Right lobe of liver (tissue), 6 donors: ENCODE measurements at regions not wholly inside any gene's neighbourhood (a gene's known extent, or its start where the extent isn't known, plus 50 kb on each side); places are given as distances from the start of the nearest gene placed in this dataset.
A peak's percentile ranks its signal among the peaks of the same experiment; 100 is the strongest.

Experiments used
- ATAC-seq, 4 donors: fragments of 200-7000 bp; cut with Tn5 transposase; one replicate each; pipeline ENCODE4 v1.9.1; 2020; ENCODE audit warnings: mild to moderate bottlenecking in 4 of 4, moderate library complexity in 4 of 4
- DNase-seq, 3 donors: peaks; one replicate each; pipeline ENCODE4 v3.0.0-alpha.2; 2020
- H3K27ac ChIP-seq, 3 donors: fragments of 200-600 bp; one replicate each; pipeline ENCODE4 v1.8.0; 2022
- H3K27me3 ChIP-seq, 2 donors: fragments of 200-600 bp; one replicate each; pipeline ENCODE4 v1.8.0; 2022
- H3K36me3 ChIP-seq, 4 donors: fragments of 200-600 bp; sonication (generic) in 1 of 4; one replicate each; pipeline versions ENCODE4 v1.5.1 to v1.8.0; 2017 to 2022; ENCODE audit warnings: control low read depth in 1 of 4
- H3K4me1 ChIP-seq, 4 donors: fragments of 200-600 bp; sonication (generic) in 1 of 4; one replicate each; pipeline versions ENCODE4 v1.5.1 to v1.8.0; 2017 to 2022; ENCODE audit warnings: control low read depth in 1 of 4
- H3K4me3 ChIP-seq, 3 donors: fragments of 200-600 bp; one replicate each; pipeline ENCODE4 v1.8.0; 2022
- H3K9me3 ChIP-seq, 4 donors: fragments of 200-600 bp; sonication (generic) in 1 of 4; one replicate each; pipeline versions ENCODE4 v1.5.1 to v1.8.0; 2017 to 2022; ENCODE audit warnings: control low read depth in 1 of 4
- CTCF ChIP-seq, 4 donors: fragments of 200-600 bp in 3 of 4; fragments of 450-650 bp in 1 of 4; IDR thresholded peaks; one replicate each; pipeline versions ENCODE4 v1.5.1 to v1.8.0; 2016 to 2022; ENCODE audit warnings: antibody characterized with exemption in 4 of 4, mild to moderate bottlenecking in 2 of 4
- POLR2A ChIP-seq: fragments of 450-650 bp; IDR thresholded peaks from one replicate; pipeline ENCODE4 v1.6.1; 2017; ENCODE audit warnings: antibody characterized with exemption, mild to moderate bottlenecking
- WGBS: methylation state at CpG from one replicate; pipeline ENCODE4 v1.1.6; 2018; ENCODE audit warnings: low coverage, low lambda C conversion rate; ENCODE audit not compliant: insufficient coverage; ENCODE audit errors: missing lambda C conversion rate; 5-methylcytosine and 5-hydroxymethylcytosine counted together
- intact Hi-C, 2 donors: fragments of 100-400 bp; cut with DNase I; formaldehyde crosslinking; loops; one replicate each; pipeline versions ENCODE4 v1.11.2 to v1.14.1; 2022
- donor health status: DM: no; HTN: yes; CAD: no.
- donor health status: DM: no; HTN: no; CAD: no.
- donor health status: DM: no; HTN: no; CAD: no.
- donor health status: DM: no; HTN: yes; CAD: no.
- donor health status: DM: no; HTN: yes; CAD: no.

GRCh38 chr20:22390543-22390903, 193.8 kb downstream of the FOXA2 start:
- intact Hi-C loops: no loop called here
- Histone ChIP-seq H3K9me3 (no peaks in the 10 kb centered on the region), H3K36me3 (no peaks in the 10 kb centered on the region), H3K27ac (no peak overlapping the region), H3K4me1 (no peaks in the 10 kb centered on the region), H3K4me3 (no peak overlapping the region), H3K27me3 (no peaks in the 10 kb centered on the region)
- DNase-seq: no peak
- WGBS: 83% methylated on average over 5 of the region's 5 CpGs
- TF ChIP-seq POLR2A: no peak
- no peak for TF ChIP-seq CTCF (IDR thresholded peaks at IDR 0.05)
- ATAC-seq: no peak

GRCh38 chr20:22389836-22390542, 194.4 kb downstream of the FOXA2 start:
- 57% methylated on average over 7 of the region's 8 CpGs for WGBS
- intact Hi-C loops: no loop called here
- no peaks in the 10 kb centered on the region for H3K36me3 ChIP-seq
- no peaks in the 10 kb centered on the region for H3K4me1 ChIP-seq
- DNase-seq (no peak), ATAC-seq (peak in 2 of 4 donors; percentile 33 to 49)
- no peaks in the 10 kb centered on the region for H3K27me3 ChIP-seq
- no peak overlapping the region for H3K27ac ChIP-seq
- no peaks in the 10 kb centered on the region for H3K9me3 ChIP-seq
- H3K4me3 ChIP-seq: no peak overlapping the region
- TF ChIP-seq POLR2A: no peak

GRCh38 chr20:22387452-22387851, 196.9 kb downstream of the FOXA2 start:
- Histone ChIP-seq H3K4me3 (no peak overlapping the region), H3K9me3 (no peaks in the 10 kb centered on the region), H3K27me3 (no peaks in the 10 kb centered on the region), H3K27ac (no peak overlapping the region), H3K4me1 (no peaks in the 10 kb centered on the region), H3K36me3 (no peaks in the 10 kb centered on the region)
- DNase-seq (no peak), ATAC-seq (no peak)
- WGBS: 86% methylated on average over 1 of the region's 1 CpG
- TF ChIP-seq POLR2A (no peak), CTCF (IDR thresholded peaks at IDR 0.05) (no peak)
- intact Hi-C loops: no loop called here

- no peak for ATAC-seq
- 39% methylated on average over 3 of the region's 3 CpGs for whole genome bisulfite sequencing
- Histone ChIP-seq H3K27me3 (no peaks in the 10 kb centered on the region), H3K4me1 (no peaks in the 10 kb centered on the region), H3K27ac (no peak overlapping the region), H3K4me3 (no peak overlapping the region), H3K9me3 (no peaks in the 10 kb centered on the region), H3K36me3 (no peaks in the 10 kb centered on the region)
- no peak for TF ChIP-seq POLR2A
- TF ChIP-seq CTCF (IDR thresholded peaks at IDR 0.05): no peak
- DNase-seq: no peak
- intact Hi-C loops: no loop called here
These were observed 198.1 kb downstream of the FOXA2 start for GRCh38 chr20:22386306-22386623.

GRCh38 chr20:22385602-22386305, 198.6 kb downstream of the FOXA2 start:
- H3K9me3 ChIP-seq: no peaks in the 10 kb centered on the region
- TF ChIP-seq POLR2A: no peak
- peak; percentile 47 to 67 (median 60) for TF ChIP-seq CTCF (IDR thresholded peaks at IDR 0.05)
- H3K4me3 ChIP-seq: no peak overlapping the region
- no peaks in the 10 kb centered on the region for H3K4me1 ChIP-seq
- no peak for DNase-seq
- no peaks in the 10 kb centered on the region for H3K36me3 ChIP-seq
- intact Hi-C loops: no loop called here
- H3K27ac ChIP-seq: no peak overlapping the region
- peak; percentile 91 to 97 (median 93) for ATAC-seq
- no peaks in the 10 kb centered on the region for H3K27me3 ChIP-seq
- WGBS: 33% methylated on average over 7 of the region's 7 CpGs
